GM18868 (cell line): ENCODE measurements at regions not wholly inside any gene's neighbourhood (a gene's known extent, or its start where the extent isn't known, plus 50 kb on each side); places are given as distances from the start of the nearest gene placed in this dataset.

Experiments used
- ATAC-seq: cut with Tn5 transposase; IDR thresholded peaks from one replicate; pipeline ENCODE4 v1.9.1; 2021; ENCODE audit warnings: mild to moderate bottlenecking, moderate library complexity; ENCODE audit not compliant: unreplicated experiment

- ATAC-seq = no peak
These were observed 117.4 kb downstream of the SUCNR1 start for GRCh38 chr3:151990696-151991376.

DNA sequence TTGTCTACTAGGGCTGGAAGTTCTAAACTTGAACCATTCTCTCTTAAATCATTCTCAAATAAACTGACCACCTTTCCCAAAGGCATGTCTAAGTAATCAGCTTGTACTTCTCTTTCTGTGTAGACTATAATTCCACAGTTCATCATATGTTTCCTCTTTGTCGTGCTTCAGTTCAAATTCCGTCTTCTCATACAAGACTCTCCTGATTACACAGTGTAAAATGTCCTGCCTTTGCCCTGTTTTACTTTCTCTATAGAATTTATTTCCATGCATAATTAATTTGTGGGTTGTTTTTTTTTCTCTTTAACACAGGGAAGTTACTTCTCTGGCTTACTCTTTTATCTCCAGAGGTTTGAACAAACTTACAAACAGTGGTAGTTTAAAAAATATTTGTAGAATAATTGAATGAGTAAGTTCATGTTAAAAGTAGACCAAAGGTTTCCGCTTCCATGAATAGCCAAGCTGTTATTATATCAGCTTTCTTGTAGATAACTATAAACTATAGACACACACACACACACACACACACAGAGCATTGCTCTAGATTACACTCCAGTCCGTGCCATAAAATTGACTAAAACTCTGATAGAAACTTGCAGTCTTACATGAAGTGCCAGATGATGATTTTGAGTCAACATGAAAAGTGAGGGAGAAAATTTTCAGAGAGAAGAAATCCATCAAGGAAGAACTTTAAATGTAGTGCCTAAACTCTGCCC, 119.0 kb downstream of the SUCNR1 start:
- ATAC-seq = no peak

DNA sequence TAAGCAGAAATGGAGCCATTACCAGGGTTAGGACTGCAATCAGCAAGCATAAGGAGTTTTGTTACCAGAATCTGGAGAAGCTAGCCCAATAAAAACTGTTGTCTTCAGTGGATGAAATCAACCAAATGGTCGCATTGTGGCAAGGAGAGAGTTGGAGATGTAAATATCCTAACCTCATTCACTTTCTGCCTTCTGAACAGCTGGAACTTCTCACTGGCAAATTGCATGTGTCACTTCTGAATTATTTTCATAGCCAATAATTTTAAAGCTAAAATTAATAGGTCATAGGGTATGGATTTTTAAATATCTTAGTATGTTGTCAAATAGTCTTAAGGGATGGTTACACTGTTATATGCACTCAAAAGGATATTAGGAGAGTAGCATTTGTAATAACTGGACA, 121.6 kb downstream of the SUCNR1 start:
- no peak for ATAC-seq

DNA sequence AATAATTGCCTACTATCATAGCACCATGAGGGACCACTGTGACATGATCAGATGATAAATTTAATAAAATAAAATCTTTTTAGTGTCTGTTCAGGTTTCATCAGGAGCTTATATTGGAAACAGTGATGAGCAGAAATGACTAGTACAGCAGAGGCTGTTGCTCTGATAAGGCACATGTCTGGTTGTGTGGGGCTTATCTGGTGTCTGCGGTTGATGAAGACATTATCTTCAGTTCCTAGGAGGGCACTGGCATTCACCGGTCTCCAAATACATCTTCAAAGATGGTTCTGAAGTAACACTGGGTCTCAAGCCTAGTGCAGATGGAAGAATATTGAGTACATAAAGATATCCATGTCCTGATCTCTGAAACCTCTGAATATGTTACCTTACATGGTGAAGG, 125.3 kb downstream of the SUCNR1 start:
- ATAC-seq = no peak

GRCh38 chr3:151999936-152000335, 126.5 kb downstream of the SUCNR1 start:
- ATAC-seq = no peak

DNA sequence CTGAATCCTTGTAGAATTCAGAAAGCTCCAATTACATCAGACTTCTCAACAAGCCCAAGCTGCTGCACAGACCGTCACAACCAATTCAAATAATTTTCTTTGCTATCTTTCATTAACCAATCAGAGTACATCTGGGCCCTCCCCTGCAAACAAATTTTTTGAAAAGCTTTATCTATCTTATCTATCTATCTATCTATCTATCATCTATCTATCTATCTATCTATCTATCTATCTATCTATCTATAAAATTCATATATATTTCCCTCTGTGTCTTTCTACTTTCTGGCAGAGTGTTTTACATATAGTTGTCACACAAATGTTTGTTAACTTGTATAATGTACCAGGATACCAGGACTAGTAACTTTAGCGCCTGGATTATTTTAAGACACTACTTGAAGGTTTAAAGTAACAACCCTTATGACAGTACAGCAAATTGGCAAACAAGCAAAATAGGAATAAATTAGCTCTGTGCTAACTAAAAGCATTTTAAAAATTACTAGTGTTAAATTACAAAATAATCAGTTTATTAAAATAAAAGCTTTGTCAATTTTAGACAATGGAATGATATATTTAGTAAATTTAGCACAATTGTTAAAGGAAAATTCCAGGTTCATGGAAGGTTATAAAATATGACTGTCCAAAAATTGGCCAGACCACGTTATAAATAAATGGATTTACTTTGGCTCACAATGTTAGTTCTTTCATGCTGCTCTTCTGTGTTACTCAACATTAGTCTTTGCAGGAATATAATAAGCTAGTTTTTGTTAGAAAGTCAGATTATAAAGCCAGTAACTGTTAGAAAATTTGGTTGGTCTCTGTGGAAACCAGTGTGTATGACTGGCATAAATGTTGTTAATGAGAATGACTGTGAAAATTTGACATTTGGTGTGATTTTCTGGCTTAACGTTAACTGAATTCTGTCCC, 138.6 kb downstream of the SUCNR1 start:
- ATAC-seq = no peak

DNA sequence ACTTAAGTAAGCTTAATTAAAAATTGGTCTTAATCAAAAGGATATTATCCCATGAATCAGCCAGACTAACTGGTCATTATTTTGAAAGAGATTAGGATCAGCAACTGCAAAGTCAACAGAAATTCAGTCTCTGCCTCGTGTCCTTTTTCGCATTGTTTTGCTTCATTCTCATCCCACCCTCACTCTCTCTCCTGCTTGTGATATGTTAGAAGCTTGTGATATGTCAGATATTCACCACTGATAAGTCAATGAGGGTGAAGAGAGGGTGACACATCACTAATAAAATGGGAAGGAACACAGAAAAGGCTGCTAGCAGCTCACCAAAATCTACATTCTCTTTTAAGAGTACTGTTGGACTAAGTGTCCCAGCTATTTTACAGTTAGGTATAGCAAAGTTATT, 146.1 kb downstream of the SUCNR1 start:
- no peak for ATAC-seq

- no peak for ATAC-seq
These were observed 148.6 kb downstream of the SUCNR1 start for GRCh38 chr3:152021951-152022461.

- ATAC-seq = no peak
These were observed 152.7 kb downstream of the SUCNR1 start for GRCh38 chr3:152026033-152026556.

GRCh38 chr3:152030320-152030719, 156.9 kb downstream of the SUCNR1 start:
- ATAC-seq = no peak

GRCh38 chr3:152031321-152031720, 157.9 kb downstream of the SUCNR1 start:
- no peak for ATAC-seq

DNA sequence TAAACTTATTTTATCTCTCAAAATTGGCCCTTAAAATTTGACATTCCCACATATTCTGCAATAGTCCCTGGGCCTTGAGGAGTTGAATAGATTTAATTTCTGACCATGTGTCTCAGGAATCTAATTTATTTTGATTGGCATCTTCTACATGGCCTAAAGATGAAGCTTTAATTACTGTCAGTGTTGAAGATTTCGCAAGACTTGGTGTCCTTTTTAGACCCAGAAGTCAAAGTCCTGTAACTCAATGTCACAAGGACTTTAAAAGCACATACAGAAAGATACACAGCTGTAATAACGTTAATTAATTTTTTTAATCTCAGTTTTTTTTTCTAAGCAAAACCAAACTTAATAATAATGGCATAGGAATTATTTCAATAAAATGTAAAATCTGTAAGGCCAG, 163.9 kb downstream of the SUCNR1 start:
- no peak for ATAC-seq

GRCh38 chr3:152037953-152038352, 164.5 kb downstream of the SUCNR1 start:
- ATAC-seq = no peak

DNA sequence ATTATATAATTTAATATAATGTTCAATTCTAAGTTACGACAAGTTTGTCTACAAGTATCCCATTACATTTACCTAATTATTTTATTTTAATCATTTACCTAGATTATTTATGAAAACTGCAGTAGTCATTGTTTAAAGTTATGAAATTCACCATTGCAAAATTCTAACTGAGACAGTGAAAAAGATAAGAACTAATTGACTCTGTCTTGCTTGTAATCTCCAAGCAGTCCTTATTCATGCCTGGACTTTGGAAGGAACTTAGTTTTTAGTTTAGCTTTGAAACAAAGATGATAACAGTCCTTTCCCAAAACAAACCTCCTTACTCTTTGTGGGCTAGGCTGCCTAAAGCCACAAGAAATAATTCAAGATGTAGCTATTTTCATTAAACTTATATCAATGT, 165.0 kb downstream of the SUCNR1 start:
- no peak for ATAC-seq

DNA sequence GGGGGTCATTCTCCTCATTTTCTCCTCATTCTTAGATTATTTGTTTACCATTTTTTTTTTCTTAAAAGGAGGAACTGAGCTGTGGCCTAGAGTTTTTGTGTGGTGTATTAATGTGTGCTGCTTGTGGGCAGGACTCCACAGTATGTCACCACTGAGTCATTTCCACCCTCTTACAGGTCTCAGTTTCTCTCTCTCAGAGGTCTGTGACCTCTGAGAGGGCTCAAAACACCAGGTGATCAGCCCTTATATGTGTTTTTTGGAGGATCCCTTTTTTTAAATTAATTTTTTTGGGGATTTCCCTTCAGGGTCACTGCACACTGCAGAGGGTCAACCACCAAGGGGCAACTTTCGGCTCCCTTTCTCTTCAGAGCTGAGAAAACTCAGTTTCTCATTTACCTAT, 166.4 kb downstream of the SUCNR1 start:
- peak; percentile 93 for ATAC-seq

GRCh38 chr3:152040319-152040718, 166.9 kb downstream of the SUCNR1 start:
- ATAC-seq = peak; percentile 39

DNA sequence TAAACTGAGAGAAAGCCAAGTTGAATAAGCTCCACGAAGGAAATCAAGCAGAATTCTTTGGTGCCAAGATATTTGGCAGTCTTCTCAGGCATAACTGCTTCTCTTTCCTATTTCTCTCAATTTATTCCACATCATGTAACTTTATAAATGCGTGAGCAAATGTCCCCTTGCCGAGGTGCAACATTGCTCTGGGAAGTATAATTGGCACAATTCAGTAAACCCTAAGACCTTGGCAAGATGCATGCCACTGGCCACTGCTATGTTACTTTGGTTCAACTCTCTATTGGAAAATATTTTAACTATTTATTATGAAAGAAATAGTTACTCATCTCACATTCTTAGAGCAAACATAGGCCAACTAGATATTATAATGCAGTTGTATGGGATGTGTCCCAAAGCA, 170.2 kb downstream of the SUCNR1 start:
- ATAC-seq = no peak

DNA sequence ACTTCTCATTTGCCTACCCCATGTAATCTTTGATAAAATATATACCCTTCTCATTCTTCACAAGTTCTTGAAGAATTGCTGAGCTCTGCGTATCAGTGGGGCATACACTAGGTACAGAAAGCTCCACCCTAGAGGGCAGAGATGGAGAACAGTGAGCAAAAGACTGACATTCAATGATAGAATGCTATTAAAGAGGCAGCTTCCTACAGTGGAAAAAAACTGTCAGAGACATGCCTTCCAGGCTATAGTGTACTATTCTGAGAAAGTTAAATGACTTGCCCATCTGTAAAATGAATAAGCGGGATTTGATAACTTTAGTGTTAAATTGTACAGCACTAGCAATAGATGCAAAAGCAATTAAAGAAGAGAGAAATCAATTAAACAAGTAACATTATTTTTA, 172.8 kb downstream of the SUCNR1 start:
- ATAC-seq = no peak

DNA sequence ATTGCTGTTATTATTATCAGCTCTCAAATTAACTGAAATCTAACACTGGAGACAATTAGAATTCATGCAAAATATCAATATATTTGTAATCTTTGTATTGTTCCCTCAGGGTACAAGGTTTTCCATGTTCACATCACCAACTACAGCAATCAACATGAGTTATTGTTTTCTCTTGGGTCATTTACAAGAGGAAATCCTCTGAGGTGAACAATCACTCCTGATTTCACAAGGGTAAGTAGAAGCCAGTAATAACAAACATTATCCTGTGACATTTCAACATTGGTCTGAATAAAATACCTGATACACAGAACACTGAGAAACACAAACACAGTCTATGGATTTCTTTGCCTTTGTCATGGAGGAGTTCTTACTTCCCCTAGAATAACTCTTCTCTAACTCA, 174.0 kb downstream of the SUCNR1 start:
- no peak for ATAC-seq

DNA sequence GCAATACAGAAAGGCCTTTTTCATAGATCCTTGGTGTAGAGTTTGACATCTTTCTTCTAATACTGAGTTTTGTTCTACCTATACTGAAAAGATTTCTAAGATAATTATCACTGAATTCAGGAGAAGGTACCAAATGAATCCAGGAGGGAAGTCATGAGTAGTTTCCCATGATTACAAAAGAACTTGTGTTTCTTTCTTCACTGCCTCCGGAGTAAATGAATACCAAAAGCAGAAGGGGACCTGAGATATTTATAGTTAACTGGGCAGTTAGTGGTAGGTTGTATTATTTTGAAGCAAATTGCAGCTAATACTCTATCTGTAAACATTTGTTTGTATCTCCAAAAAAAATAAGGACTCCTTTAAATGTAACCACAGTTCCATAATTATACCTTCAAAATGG, 175.4 kb downstream of the SUCNR1 start:
- no peak for ATAC-seq

- ATAC-seq = no peak
These were observed 177.5 kb downstream of the SUCNR1 start for GRCh38 chr3:152050903-152051302.
